ENCODE measurements at regions not wholly inside any gene's neighbourhood (a gene's known extent, or its start where the extent isn't known, plus 50 kb on each side); places are given as distances from the start of the nearest gene placed in this dataset.

DNA sequence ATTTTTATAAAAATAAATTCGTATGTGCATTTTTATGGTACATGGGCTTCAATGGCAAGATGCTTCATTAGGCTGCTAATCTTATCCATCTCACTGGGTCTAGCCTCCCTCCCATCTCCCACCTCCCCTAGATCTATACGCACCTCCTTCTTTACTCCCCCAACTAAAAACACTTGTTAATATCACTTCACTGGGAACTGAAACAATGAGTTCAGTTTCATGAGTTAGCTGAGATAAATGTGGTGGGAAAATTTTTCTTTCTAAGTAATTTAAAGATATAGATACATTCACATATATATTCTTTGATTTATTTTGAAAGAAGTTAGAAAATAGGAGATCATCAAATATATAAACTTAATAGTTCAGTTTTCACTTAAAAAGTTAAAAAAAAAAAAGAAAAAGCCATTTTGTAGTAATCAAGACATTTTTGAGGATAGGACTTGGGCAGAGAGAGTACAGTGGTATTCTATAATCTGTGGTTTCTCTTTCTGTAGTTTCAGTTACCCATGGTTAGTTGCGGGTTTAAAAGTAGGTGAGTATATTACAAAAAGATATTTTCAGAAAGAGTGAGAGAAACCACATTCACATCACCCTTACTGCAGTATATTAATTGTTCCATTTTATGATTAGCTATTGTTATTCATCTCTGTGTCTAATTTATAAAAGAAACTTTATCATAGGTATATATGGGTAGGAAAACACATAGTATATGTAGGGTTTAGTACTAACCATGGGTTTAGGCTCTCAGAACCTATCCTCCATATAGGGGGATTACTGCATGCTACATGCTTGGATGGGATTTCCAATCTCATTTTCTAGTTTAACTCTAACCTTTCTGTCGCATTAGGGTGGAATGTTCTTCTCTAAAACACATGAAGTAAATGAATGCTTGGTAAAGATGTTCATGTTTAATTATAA is 316.0 kb upstream of the CBLB start:
- no peak for DNase-seq

DNA sequence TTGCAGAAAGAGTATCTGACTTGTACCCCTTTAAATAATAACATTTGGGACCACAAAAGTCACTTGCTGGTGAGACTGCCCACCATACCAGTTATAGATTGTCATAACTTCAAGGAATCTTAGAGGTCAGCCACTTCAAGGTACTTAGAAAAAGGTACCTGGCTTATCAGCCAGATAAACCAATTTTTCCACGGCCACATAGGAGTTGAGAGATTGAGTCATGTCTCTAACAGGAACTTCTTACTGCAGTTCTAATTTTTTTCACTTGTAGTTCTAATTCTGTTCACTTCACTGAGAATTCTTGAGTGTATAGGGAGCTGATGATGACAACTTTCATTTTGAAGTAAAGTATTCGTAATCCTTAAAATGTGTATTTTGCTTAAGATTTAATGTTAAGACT is 317.1 kb upstream of the CBLB start:
- DNase-seq = no peak

DNA sequence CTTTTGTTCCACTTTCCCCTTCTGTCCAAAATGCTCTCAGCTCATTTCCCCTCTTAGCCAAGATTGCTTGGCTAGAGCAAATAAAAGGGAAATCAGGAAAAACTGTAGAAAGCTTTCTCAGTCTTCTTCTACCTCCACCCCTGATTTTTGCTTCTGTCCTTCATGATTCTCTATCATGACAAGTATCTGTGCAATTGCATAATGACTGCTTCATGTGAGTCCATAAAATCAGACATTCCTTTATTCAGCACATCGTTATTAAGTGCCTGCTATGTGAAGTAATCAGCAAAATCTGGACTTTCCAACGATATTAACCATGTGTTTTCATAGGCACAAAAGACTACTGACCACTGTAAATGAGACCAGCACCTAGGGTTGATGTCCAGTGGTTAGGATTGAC is 321.5 kb upstream of the CBLB start:
- no peak for DNase-seq

DNA sequence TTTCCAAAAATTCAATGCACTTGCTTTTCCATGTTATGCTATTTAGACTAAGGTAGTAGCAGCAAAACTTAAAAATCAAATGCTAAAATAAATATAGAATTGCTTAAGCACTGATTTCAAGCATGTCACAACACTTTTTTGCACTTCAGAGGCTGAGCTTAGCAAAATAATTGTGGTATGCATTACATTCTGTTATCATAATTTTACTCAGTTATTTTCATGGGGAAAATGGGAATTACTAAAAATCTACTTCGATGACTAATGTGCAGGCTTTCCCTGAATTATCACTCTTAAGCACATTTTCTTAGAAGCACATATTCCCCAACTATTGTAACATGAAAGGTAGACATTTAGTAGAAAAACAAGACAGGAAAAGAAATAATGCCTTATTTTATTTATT is 322.4 kb upstream of the CBLB start:
- no peak for DNase-seq

DNA sequence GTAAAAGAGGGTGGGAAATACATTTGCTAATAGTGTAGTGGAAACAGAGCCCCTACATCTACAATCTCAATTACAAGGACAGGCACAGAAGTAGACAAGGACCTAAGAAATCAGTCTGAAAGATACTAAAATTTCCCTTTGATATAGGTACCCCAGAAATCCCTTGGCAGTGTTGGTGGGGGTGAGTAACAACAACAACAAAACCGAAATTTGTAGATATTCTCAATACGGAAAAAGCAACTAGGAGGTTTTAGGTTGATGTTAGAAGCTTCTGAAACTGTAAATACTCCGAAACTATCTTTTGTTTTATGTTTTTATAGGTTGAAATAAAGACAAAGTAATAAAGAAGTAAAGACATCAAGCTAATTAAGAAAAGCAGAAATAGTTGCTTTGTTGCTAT is 323.1 kb upstream of the CBLB start:
- DNase-seq = no peak

DNA sequence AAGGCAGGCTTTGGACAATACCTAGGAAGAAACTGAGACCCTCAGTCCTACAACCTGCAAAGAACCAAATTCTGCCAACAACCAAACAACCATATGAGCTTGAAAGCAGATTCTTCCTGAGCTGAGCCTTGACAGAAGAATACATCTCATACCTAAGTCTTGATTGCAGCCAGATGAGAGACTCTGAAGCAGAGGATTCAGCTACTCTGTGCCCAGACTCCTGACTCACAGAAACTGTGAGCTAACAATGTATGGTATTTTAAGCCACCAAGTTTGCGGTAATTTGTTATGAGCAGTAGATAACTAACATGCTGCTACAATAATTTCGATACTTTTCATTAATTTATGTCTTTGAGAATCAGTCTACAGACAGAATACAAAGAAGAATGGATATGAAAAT is 325.1 kb upstream of the CBLB start:
- no peak for DNase-seq

DNA sequence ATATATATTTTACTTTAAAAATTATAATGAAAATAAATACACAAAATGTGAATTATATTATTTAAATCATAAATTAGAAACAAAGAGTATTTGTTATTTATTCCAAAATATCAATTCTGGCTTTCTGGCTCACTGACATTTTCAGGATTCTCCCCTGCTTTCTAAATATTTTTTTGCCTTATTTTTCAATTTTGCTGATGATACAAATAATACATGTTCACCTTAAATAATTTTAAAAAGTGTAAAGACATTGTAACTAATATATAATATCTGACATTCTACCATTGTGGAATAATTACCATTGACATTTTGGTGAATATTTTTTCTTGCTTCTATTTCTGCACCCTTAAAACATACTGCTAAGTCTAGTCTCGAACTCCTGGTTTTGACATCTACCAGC is 325.9 kb upstream of the CBLB start:
- DNase-seq = no peak

DNA sequence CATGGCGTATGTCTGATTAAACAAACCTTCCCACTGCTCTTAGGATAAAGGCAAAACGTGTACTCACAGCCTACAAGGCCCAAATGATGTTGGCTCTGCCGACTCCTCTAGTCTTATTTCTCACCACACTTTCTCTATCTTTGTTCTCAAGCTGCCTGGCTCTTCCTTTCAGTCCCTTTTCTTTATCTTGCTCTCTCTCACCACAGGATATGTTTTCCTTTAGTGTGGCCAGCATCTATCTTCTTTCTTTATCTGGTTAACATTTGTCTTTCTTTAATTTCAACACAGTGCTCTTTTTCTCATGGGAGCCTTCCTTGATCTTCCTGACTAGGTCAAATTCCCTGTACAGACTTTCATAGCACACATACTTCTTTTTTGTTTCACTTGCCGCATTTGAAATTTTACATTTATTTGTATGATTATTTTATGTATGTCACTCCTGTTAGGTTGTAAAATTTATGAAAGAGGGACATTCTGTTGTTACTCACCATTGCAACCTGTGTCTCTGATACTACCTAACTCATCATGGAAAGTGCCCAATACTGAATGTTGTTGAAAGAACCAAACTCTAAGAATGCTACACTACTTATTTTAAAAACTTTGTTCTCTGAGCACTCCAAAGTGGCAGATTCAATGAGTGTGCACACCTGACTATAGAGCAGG is 328.9 kb upstream of the CBLB start:
- DNase-seq = no peak

DNA sequence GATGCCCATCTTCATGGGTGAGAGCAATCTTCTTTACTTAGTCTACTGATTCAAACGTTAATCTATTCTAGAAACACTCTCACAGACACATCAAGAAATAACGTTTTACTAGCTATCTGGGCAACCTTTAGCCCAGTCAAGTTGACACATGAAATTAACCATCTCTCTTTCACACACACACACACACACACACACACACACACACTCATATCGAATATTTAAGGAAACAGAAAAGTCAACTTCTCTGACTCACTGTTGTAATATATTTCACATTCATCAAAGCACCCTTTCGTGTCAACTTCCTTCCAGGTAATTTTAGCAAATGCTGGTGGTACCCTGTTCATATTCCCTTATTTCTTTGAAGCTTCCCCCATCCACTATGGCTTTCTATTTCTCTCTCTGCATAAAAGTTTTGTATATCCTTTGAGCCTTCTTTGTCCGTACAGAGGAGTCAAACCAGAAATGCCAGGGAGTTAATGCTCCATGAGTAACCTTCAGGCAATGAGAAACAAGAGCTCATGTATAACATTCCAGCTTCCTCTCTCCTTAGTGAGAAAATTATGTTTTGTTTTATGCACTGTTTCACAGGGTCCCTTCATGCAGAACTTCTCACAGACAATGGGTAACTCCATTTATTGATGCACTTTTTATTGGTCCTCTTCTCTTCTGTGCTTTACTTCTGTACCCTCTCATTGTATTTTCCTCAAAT is 335.5 kb upstream of the CBLB start:
- no peak for DNase-seq

DNA sequence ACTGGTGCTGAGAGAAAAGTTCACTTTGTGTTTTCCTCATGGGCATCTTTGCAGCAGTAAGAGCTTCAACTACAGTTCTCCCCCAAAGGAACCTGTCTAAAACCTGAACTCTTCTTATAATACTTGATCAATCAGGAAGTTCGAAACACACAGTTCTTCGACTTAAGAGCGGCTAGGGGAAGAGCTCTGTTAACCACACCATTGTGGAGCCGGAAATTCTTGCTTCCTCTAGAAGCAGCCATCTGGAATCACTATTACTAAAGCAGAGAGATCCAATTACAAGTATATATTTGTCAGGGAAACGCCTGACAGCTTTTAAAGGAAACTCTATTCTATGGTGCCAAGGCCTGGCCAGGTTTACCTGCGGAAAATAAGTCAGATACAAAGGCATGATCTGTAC is 337.3 kb upstream of the CBLB start:
- peak; percentile 37 for DNase-seq

DNA sequence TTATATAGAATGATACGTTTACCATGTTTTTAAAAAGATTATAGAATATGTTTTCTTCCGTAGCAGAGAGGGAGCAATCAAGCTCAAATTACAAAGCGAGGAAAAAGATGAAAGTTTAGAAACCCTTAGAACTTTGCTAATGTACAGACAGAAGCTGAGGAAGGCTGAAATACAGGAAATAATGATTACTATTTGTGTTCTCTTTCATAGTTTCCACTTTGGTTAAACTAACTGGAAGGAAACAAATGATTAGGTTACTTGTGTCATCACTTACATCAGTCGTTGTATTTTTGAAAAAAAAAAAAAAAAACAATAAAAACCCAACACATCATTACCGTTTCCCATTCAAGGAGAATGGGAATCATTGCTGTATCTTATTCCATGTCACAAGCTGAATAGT is 337.8 kb upstream of the CBLB start:
- DNase-seq = no peak

DNA sequence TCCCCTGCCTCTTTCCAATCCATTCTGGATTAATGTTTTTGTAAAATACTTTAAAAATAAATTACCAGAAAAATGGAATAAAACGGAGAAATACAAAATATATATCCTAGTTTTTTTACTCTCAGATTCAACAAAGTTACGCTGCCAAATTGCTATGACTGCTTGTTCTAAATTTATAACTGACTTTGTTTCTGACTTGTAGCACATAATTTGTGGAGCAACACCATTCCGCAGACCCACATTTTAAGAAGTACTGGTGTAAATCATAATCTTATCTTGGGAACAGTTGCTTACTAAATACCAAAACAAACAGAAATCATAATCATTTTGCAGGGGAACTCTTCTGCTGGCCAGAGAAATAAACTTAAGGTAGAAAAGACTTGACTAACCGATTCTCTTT is 339.4 kb upstream of the CBLB start:
- no peak for DNase-seq

DNA sequence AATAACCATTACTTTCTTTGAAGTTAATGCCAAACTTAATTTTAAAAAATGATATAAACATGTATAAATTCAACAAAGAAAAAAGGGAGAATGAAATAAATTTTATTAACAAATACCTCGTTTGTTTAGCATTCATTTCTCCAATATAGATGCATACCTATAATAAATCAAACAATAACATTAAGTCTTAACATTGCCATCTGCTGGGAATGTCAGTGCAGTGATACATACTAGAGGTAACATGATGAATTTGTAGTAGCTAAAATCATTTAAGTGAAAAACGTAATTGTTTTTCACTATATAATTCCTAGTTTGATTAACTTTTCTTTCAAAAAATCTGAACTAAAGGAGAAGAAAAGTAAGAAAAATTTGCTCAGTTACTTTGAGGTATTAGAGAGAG is 340.2 kb upstream of the CBLB start:
- no peak for DNase-seq

DNA sequence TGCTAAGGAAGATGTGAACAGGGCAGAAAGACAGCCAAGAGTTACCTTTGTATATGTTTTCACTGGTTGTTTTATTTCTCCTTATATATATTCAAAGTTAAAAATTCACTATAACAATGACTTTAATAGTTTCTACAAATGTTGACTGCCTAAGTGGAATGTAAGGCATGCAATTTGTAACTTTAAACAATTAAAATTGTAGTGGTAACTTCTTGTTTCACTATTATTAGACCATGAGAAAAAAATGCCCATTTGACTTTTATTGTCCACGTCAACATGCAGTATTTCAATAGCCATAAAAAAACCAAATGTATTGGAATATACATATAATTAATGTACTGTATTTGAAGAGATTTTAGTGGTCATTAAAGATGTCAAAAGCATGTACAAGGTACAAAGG is 340.7 kb upstream of the CBLB start:
- no peak for DNase-seq

DNA sequence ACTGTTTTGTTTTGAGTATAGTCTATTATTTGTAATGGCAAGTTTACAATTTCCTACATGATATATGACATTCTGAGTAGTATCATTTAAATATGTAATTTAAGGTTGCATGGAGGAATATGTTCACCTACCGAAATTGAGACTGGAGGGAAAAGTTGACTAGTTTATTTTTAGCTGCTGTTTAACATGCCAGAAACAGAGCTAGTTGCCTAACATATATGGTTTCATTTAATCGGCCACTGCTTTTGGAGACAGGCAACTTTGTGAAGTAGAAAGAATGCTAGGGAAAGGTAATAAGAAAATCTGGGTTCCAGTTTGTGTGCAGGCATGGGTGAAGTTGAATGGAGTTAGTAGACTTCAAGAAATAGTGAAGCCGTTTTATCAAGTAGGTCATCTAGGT is 342.1 kb upstream of the CBLB start:
- DNase-seq = no peak

DNA sequence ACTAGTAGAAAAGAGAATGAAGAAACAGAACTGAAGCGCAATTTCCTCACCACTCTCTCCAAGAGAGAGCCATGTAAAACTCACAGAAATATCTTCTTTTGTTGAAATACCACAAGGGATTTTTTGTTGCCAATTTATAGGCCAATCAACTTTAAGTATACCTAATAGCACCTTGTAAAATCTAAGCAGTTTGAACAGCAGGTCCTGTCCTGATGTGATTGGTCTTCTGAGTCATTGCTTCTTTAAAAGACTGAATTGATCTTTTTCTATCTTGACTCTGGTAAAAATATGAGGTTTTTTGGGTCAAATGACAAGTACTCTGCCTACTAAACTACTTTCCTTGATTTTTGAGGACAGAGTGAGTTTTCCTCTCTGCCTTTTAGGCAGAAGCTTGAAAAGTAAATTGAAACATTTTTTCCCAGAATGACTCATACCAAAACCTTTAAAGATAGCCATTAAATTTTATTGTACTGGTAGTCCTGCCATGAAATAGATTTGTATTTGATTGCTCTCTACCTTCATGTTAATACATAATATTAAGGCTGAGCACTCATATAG is 343.9 kb upstream of the CBLB start:
- DNase-seq = peak; percentile 24

DNA sequence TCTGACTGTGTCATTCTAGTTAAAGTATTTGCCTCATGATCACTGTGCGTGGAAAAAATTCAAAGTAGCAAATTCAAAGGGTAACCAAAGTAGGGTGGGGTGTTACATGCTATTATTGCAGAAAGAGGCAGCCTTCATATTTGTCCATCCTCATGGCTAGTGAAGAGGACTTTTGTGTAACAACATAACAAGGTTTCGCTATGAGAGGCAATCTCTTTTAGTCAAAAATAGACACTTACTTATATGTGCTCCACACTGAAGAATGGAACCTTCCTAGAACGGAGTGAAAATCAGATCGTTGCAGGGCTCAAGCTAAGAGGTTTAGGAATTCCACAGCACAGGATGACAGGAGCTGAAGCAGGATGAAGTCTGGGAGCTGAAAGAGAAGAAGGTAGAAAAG is 345.1 kb upstream of the CBLB start:
- DNase-seq = no peak

DNA sequence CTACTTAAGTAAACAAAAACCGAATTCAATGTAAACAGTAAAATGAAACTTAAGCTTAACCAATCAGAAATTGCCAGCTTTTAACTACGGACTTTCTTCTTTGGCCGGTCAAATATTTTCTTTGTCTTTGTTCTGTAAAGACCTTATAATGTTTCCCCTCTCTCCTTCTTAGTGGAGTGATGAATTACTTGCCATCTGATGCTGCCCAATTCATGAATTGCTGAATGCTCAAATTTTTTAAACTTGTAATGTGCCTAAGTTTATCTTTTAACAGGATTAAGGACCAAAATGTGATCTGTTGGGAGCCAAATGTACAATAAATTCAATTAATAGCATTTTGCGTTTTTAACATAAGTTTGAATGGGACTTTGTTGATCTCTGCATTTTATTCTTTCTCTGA is 345.8 kb upstream of the CBLB start:
- no peak for DNase-seq

DNA sequence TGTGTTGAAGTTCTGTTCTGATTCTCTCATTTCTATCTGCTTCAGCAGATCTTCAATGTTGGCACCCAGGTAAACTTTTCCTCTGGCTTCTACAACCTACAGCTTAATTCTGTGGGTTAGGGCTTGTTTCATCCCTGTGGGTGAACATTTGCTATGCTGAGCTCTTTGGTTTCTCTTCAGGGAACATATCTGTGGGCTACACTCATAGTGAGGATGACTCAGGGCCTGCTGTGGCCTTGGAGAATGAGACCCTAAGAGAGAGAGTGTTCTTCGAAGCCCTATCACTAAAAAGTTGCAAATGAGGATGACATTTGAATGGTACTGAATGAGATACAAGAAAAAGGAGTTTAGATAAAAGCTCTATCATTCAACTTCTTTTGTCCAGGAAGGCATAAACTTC is 346.2 kb upstream of the CBLB start:
- peak; percentile 23 for DNase-seq

DNA sequence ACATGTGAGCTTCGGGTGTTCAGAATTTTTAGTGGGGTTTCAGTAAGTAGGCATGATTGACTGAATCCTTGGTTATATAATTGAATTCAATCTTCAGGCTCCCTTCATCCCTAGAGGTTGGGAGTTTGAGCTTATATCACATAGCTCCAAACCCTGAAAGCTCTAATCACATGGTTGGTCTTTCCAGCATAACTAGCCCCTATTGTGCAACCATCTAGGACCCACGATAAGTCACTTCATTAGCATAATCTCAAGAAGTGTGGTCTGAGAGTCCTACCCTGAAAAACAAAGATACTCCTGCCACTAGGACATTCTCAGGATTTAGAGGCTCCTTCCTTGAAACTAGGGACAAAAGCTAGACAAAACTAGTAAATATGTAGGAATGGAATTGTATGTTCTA is 348.9 kb upstream of the CBLB start:
- DNase-seq = no peak

DNA sequence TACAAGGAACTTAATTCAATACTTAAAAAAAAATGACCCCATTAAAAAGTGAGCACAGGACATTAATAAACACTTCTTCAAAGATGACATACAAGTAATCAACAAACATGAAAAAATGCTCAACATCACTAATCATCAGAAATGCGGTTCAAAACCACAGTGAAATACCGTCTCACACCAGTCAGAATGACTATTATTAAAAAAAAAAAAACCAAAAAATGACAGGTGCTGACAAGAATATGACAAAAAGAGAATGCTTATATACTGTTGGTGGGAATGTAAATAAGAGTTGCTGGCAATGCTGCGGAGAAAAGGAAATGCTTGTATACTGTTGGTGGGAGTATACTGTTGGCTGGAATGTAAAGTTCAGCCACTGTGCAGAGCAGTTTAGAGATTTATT is 358.3 kb upstream of the CBLB start:
- no peak for DNase-seq

DNA sequence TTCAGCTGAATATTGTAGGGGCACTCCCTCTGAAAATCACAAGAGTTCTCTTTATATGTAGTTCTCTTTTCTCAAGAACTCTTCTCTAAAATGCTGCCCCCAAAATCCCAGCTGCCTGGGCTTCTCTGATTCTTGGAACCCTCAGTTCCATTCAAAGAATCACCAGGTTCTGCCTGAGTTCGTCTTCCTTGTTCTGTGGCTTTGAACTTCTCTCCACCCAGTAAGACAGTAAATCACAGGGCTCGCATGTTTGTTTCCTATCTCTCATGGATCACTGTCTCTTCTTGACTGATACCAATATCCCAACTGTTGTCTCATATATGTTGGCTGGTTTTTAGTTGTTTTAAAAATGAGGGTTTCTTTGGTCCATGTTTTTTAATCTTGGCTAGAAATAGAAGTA is 359.5 kb upstream of the CBLB start:
- DNase-seq = no peak

DNA sequence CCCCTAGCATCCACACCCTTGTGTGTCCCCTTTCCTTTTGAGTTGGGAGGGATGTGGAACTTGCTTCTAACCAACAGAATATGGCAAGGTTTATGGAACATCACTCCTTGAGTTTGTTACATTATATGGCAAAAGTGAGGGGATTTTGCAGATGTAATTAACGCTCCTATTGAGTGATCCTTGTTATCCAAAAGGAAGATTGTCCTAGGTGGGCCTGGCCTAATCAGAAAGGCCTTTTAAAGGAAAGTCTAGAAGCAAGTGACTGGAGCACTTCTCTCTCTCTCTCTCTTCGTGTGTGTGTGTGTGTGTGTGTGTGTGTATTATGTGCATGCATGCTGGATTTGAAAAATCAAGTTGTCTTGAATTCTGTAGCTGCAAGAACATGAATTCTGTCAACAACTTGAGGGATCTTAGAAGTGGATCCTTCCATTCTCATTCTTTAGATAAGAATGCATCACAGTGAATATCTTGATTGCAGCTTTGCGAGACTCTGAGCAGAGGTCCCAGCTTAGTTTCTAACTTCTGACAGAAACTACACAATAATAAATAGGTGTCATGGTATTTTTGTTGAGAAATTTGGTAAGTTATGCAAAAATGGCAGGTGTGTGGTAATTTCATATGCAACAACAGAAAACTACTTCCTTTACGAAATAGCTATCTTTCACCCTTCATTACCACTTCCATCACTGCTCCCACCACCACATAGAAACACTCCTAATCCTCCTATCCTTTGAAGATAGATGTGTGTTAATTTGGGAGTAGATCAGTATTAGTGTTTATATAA is 360.9 kb upstream of the CBLB start:
- DNase-seq = no peak
